ENCODE measurements at regions not wholly inside any gene's neighbourhood (a gene's known extent, or its start where the extent isn't known, plus 50 kb on each side); places are given as distances from the start of the nearest gene placed in this dataset.

GRCh38 chr6:69594405-69594804 is 202.4 kb downstream of the LMBRD1 start:
- H2BK5ac ChIP-seq (ENCODE audit: low read length), result no peak overlapping the region
- H3K79me1 ChIP-seq (ENCODE audit: low read length), result no peaks in the 10 kb centered on the region
- H3K18ac ChIP-seq (ENCODE audit: low read length), result no peak overlapping the region
- H3K27me3 ChIP-seq (ENCODE audit: insufficient read depth, low read length, poor library complexity), result no peaks in the 10 kb centered on the region
- no peak overlapping the region for H2AK5ac ChIP-seq (ENCODE audit: low read length)
- H3K56ac ChIP-seq (ENCODE audit: low read length), result no peak overlapping the region
- no peaks in the 10 kb centered on the region for H3K79me2 ChIP-seq (ENCODE audit: control insufficient read depth, insufficient read depth, low read length)
- no peak overlapping the region for H2BK120ac ChIP-seq (ENCODE audit: low read depth, low read length)
- H3K4me2 ChIP-seq (ENCODE audit: low read length), result no peak overlapping the region
- no peak overlapping the region for H3K4me3 ChIP-seq (ENCODE audit: low read length)
- no peak overlapping the region for H3K23ac ChIP-seq (ENCODE audit: low read length)
- no peak overlapping the region for H2BK15ac ChIP-seq (replicated peaks; ENCODE audit: low read depth)
- no peak overlapping the region for H4K5ac ChIP-seq (ENCODE audit: low read length)
- no peak for DNase-seq
- H4K8ac ChIP-seq (ENCODE audit: low read depth, low read length), result no peak overlapping the region
- WGBS (ENCODE audit: extremely low coverage, insufficient coverage, low lambda C conversion rate), result no CpG with 5 or more reads among the region's 1 CpG
- no peak overlapping the region for H3K9ac ChIP-seq (ENCODE audit: low read length)
- no peak overlapping the region for H3K27ac ChIP-seq (ENCODE audit: low read depth, low read length)
- H3K4ac ChIP-seq (ENCODE audit: low read depth, low read length), result no peak overlapping the region
- no peaks in the 10 kb centered on the region for H3K36me3 ChIP-seq (ENCODE audit: control insufficient read depth, insufficient read depth, low read length)
- H3K4me1 ChIP-seq (ENCODE audit: control insufficient read depth, low read depth, low read length), result no peaks in the 10 kb centered on the region

DNA sequence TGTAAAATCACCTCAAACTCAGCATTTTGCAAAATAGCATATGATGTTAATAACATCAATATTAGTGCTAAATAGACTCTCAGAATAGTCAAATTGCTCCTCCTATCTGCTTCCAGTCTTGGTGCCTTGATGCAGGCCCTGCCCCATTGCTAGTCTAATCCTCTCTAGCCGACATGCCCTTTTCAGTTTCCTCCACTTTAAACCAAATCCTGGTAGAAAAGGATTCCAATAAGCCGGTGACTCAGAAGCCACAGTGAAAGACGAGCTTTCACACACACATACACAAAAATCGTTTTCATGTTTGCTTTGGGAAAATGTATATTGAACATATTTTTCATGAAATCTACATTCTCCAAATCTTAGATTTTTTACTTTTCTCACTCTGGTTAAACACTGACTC is 203.1 kb downstream of the LMBRD1 start:
- no peak overlapping the region for H3K27ac ChIP-seq (ENCODE audit: low read depth, low read length)
- H3K4ac ChIP-seq (ENCODE audit: low read depth, low read length), result no peak overlapping the region
- H3K79me1 ChIP-seq (ENCODE audit: low read length), result no peaks in the 10 kb centered on the region
- H4K5ac ChIP-seq (ENCODE audit: low read length), result no peak overlapping the region
- H3K36me3 ChIP-seq (ENCODE audit: control insufficient read depth, insufficient read depth, low read length), result no peaks in the 10 kb centered on the region
- WGBS (ENCODE audit: extremely low coverage, insufficient coverage, low lambda C conversion rate), result no CpG with 5 or more reads among the region's 4 CpGs
- no peak overlapping the region for H3K18ac ChIP-seq (ENCODE audit: low read length)
- H2BK15ac ChIP-seq (replicated peaks; ENCODE audit: low read depth), result no peak overlapping the region
- H2BK5ac ChIP-seq (ENCODE audit: low read length), result no peak overlapping the region
- H4K8ac ChIP-seq (ENCODE audit: low read depth, low read length), result no peak overlapping the region
- H3K4me2 ChIP-seq (ENCODE audit: low read length), result no peak overlapping the region
- no peaks in the 10 kb centered on the region for H3K79me2 ChIP-seq (ENCODE audit: control insufficient read depth, insufficient read depth, low read length)
- H3K9ac ChIP-seq (ENCODE audit: low read length), result no peak overlapping the region
- no peak overlapping the region for H3K56ac ChIP-seq (ENCODE audit: low read length)
- H3K4me3 ChIP-seq (ENCODE audit: low read length), result no peak overlapping the region
- H2BK120ac ChIP-seq (ENCODE audit: low read depth, low read length), result no peak overlapping the region
- H3K23ac ChIP-seq (ENCODE audit: low read length), result no peak overlapping the region
- no peak overlapping the region for H2AK5ac ChIP-seq (ENCODE audit: low read length)
- H3K4me1 ChIP-seq (ENCODE audit: control insufficient read depth, low read depth, low read length), result no peaks in the 10 kb centered on the region
- no peak for DNase-seq
- no peaks in the 10 kb centered on the region for H3K27me3 ChIP-seq (ENCODE audit: insufficient read depth, low read length, poor library complexity)

DNA sequence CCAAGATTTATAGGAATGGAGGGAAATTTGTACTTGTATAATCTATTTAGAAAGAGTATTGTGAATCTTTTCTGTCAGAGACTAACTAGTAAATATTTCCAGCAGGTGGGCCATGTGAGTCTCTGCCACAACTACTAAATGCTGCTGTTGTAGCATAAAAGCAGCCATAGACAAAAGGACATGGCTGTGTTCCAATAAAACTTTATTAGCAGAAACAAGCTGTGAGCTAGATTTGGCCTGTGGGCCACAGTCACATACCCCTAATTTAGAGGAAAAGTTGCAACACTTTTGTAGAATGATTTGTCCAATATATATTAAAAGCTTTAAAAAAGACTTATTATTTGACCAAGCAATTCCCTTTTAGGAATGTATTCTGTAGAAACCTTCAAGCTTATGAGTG is 207.2 kb downstream of the LMBRD1 start:
- Histone ChIP-seq H2AK5ac (ENCODE audit: low read length) (no peak overlapping the region), H2BK5ac (ENCODE audit: low read length) (no peak overlapping the region), H3K27me3 (ENCODE audit: insufficient read depth, low read length, poor library complexity) (no peaks in the 10 kb centered on the region), H2BK15ac (replicated peaks; ENCODE audit: low read depth) (no peak overlapping the region), H4K5ac (ENCODE audit: low read length) (no peak overlapping the region), H3K56ac (ENCODE audit: low read length) (no peak overlapping the region), H3K4ac (ENCODE audit: low read depth, low read length) (no peak overlapping the region), H3K23ac (ENCODE audit: low read length) (no peak overlapping the region), H3K9ac (ENCODE audit: low read length) (no peak overlapping the region), H4K8ac (ENCODE audit: low read depth, low read length) (no peak overlapping the region), H3K4me2 (ENCODE audit: low read length) (no peak overlapping the region), H3K4me1 (ENCODE audit: control insufficient read depth, low read depth, low read length) (peaks cover under 1% of the 10 kb centered on the region), H3K18ac (ENCODE audit: low read length) (no peak overlapping the region), H2BK120ac (ENCODE audit: low read depth, low read length) (no peak overlapping the region), H3K27ac (ENCODE audit: low read depth, low read length) (no peak overlapping the region), H3K79me1 (ENCODE audit: low read length) (no peaks in the 10 kb centered on the region), H3K79me2 (ENCODE audit: control insufficient read depth, insufficient read depth, low read length) (no peaks in the 10 kb centered on the region), H3K36me3 (ENCODE audit: control insufficient read depth, insufficient read depth, low read length) (no peaks in the 10 kb centered on the region), H3K4me3 (ENCODE audit: low read length) (no peak overlapping the region)
- no peak for DNase-seq

DNA sequence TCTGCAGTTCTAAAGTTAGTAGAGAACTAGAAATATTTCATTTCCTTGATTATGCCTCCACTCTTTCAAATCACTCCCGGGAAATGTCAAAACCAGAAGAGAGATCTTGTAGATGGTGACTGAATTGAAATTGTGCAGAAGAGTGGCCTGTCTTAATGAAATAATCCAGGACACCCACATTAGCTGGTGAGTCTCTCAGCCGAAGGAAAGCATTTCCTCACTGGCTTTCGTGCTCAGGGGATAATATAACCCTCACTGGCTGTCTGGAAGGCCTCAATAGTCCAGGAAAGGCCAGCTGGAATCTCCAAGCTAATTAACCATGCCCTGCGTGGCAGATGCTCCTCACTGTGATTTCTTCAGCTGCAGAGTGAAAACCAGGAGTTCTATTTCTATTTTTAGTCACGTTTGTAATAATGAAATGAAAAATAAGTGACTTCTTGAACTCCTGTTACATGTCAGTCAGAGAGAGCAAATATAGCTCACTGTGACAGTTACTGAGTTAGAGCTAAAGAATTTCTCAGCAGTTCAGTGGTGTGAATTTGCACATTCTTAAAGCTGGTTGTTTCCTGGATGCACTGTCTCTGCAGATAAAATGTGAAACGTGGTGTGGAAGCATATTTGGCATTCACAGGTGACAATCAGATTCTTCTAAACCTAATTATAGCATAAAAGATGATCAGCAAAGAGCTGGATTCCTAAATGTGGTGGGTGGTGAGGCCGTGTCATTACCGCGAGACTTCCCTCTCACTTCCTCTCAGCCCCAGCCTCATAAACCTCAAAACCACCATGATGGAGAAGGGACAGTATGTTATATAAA is 211.7 kb downstream of the LMBRD1 start:
- no peak overlapping the region for H2AK5ac ChIP-seq (ENCODE audit: low read length)
- no peak overlapping the region for H4K8ac ChIP-seq (ENCODE audit: low read depth, low read length)
- H3K4ac ChIP-seq (ENCODE audit: low read depth, low read length), result no peak overlapping the region
- no peak overlapping the region for H3K18ac ChIP-seq (ENCODE audit: low read length)
- H3K36me3 ChIP-seq (ENCODE audit: control insufficient read depth, insufficient read depth, low read length), result no peaks in the 10 kb centered on the region
- no peak overlapping the region for H2BK15ac ChIP-seq (replicated peaks; ENCODE audit: low read depth)
- H3K4me2 ChIP-seq (ENCODE audit: low read length), result no peak overlapping the region
- H3K79me1 ChIP-seq (ENCODE audit: low read length), result no peaks in the 10 kb centered on the region
- no peak overlapping the region for H4K5ac ChIP-seq (ENCODE audit: low read length)
- no peak overlapping the region for H3K9ac ChIP-seq (ENCODE audit: low read length)
- peak; percentile 75 for DNase-seq
- no peak overlapping the region for H3K56ac ChIP-seq (ENCODE audit: low read length)
- no peak overlapping the region for H2BK5ac ChIP-seq (ENCODE audit: low read length)
- H2BK120ac ChIP-seq (ENCODE audit: low read depth, low read length), result no peak overlapping the region
- no CpG with 5 or more reads among the region's 9 CpGs for WGBS (ENCODE audit: extremely low coverage, insufficient coverage, low lambda C conversion rate)
- no peak overlapping the region for H3K23ac ChIP-seq (ENCODE audit: low read length)
- H3K27ac ChIP-seq (ENCODE audit: low read depth, low read length), result no peak overlapping the region
- no peaks in the 10 kb centered on the region for H3K79me2 ChIP-seq (ENCODE audit: control insufficient read depth, insufficient read depth, low read length)
- no peak overlapping the region for H3K4me3 ChIP-seq (ENCODE audit: low read length)
- no peaks in the 10 kb centered on the region for H3K27me3 ChIP-seq (ENCODE audit: insufficient read depth, low read length, poor library complexity)
- H3K4me1 ChIP-seq (ENCODE audit: control insufficient read depth, low read depth, low read length), result peaks cover 3% of the 10 kb centered on the region

GRCh38 chr6:69584536-69584912 is 212.3 kb downstream of the LMBRD1 start:
- Histone ChIP-seq H3K23ac (ENCODE audit: low read length) (no peak overlapping the region), H3K56ac (ENCODE audit: low read length) (no peak overlapping the region), H3K4ac (ENCODE audit: low read depth, low read length) (no peak overlapping the region), H3K4me1 (ENCODE audit: control insufficient read depth, low read depth, low read length) (peaks cover 3% of the 10 kb centered on the region), H3K18ac (ENCODE audit: low read length) (no peak overlapping the region), H4K8ac (ENCODE audit: low read depth, low read length) (no peak overlapping the region), H3K79me2 (ENCODE audit: control insufficient read depth, insufficient read depth, low read length) (no peaks in the 10 kb centered on the region), H3K4me3 (ENCODE audit: low read length) (no peak overlapping the region), H3K79me1 (ENCODE audit: low read length) (no peaks in the 10 kb centered on the region), H3K4me2 (ENCODE audit: low read length) (no peak overlapping the region), H2BK15ac (replicated peaks; ENCODE audit: low read depth) (no peak overlapping the region), H3K27me3 (ENCODE audit: insufficient read depth, low read length, poor library complexity) (no peaks in the 10 kb centered on the region), H3K36me3 (ENCODE audit: control insufficient read depth, insufficient read depth, low read length) (no peaks in the 10 kb centered on the region), H4K5ac (ENCODE audit: low read length) (no peak overlapping the region), H2BK5ac (ENCODE audit: low read length) (no peak overlapping the region), H2BK120ac (ENCODE audit: low read depth, low read length) (no peak overlapping the region), H2AK5ac (ENCODE audit: low read length) (no peak overlapping the region), H3K9ac (ENCODE audit: low read length) (no peak overlapping the region), H3K27ac (ENCODE audit: low read depth, low read length) (no peak overlapping the region)
- peak; percentile 3 for DNase-seq
- WGBS (ENCODE audit: extremely low coverage, insufficient coverage, low lambda C conversion rate), result no CpG with 5 or more reads among the region's 2 CpGs

DNA sequence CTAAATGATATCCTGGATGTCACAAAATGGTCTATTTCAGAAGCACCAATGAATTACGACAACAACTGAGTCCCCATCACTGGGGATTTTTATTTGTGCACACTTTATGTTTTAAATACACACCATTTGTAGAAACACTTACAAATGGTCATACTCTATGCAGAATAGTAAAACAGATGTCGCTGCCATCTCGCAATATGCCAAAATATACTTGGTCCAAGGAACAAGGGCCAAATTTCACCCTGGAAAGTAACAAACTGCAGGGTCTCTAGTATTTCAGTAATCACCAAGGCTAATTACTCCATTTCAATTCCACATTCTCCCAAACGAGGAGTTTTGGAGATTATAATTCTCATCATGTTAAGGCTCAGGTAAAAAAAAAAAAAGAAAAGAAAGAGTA is 215.2 kb downstream of the LMBRD1 start:
- Histone ChIP-seq H3K36me3 (ENCODE audit: control insufficient read depth, insufficient read depth, low read length) (no peaks in the 10 kb centered on the region), H3K79me2 (ENCODE audit: control insufficient read depth, insufficient read depth, low read length) (no peaks in the 10 kb centered on the region), H3K27me3 (ENCODE audit: insufficient read depth, low read length, poor library complexity) (no peaks in the 10 kb centered on the region), H3K4me3 (ENCODE audit: low read length) (no peak overlapping the region), H2BK5ac (ENCODE audit: low read length) (no peak overlapping the region), H4K5ac (ENCODE audit: low read length) (no peak overlapping the region), H3K79me1 (ENCODE audit: low read length) (no peaks in the 10 kb centered on the region), H3K9ac (ENCODE audit: low read length) (no peak overlapping the region), H3K56ac (ENCODE audit: low read length) (no peak overlapping the region), H3K4me1 (ENCODE audit: control insufficient read depth, low read depth, low read length) (peaks cover 3% of the 10 kb centered on the region), H2BK15ac (replicated peaks; ENCODE audit: low read depth) (no peak overlapping the region), H3K18ac (ENCODE audit: low read length) (no peak overlapping the region), H3K23ac (ENCODE audit: low read length) (no peak overlapping the region), H3K27ac (ENCODE audit: low read depth, low read length) (no peak overlapping the region), H2AK5ac (ENCODE audit: low read length) (no peak overlapping the region), H4K8ac (ENCODE audit: low read depth, low read length) (no peak overlapping the region), H2BK120ac (ENCODE audit: low read depth, low read length) (no peak overlapping the region), H3K4ac (ENCODE audit: low read depth, low read length) (no peak overlapping the region), H3K4me2 (ENCODE audit: low read length) (no peak overlapping the region)
- no CpG with 5 or more reads among the region's 4 CpGs for WGBS (ENCODE audit: extremely low coverage, insufficient coverage, low lambda C conversion rate)
- DNase-seq, result no peak

Measured in mesendoderm (in vitro differentiated cells).